CD1c-positive myeloid dendritic cell (primary cell): ENCODE measurements at regions not wholly inside any gene's neighbourhood (a gene's known extent, or its start where the extent isn't known, plus 50 kb on each side); places are given as distances from the start of the nearest gene placed in this dataset.

Experiments used
- DNase-seq: peaks from one replicate; pipeline ENCODE4 v3.0.0-alpha.2; 2016; ENCODE audit errors: extremely low spot score

GRCh38 chr1:185368913-185369491, 52.0 kb upstream of the IVNS1ABP start:
- DNase-seq, result no peak

- no peak for DNase-seq
These were observed 51.3 kb upstream of the IVNS1ABP start for GRCh38 chr1:185368313-185368855.

- DNase-seq, result no peak
These were observed 50.2 kb upstream of the IVNS1ABP start for GRCh38 chr1:185367218-185367617.
